ENCODE measurements at regions not wholly inside any gene's neighbourhood (a gene's known extent, or its start where the extent isn't known, plus 50 kb on each side); places are given as distances from the start of the nearest gene placed in this dataset.

DNA sequence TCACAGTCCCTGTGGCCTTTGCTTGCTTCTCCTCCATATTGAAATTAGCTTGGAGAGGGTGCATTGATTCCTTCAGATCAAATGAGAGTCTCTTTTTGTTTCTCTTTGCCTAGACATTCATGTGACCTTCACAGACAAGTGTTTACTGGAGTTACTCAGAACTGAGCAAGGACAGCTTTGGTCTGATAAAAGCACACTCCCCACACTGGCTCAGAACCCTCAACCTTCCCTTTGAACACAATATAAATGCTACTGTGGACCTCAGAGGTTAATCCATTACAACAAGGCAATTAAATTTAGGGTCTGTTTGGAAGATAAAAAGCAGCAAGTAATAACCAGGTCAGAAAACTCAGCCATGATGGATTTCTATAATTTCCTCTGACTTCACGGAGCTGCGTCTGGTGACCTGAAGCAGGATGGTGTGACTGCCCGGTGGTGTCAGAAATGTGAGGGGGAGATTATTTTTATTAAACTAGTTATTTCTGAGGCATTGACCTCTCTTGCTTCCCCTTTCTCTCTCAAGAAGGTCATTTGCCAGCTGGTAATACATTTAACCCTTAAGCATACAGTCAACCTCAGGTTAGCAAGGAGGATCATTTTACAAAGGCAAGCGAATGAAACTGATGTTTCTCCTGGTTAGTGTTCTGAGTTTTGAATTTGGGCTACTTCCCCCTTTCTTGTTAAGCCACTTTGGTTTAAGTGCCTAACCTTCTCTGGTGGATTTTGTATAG lies 208.2 kb downstream of the CLIC5 start:
- no peaks in the 10 kb centered on the region for H3K9me3 ChIP-seq (replicated peaks; ENCODE audit: control insufficient read depth, insufficient read depth, low read length)
- no peaks in the 10 kb centered on the region for H3K4me1 ChIP-seq (ENCODE audit: control insufficient read depth, extremely low read depth, insufficient read depth, low read length)
- no peaks in the 10 kb centered on the region for H4K20me1 ChIP-seq (replicated peaks; ENCODE audit: control insufficient read depth, extremely low read depth, insufficient read depth, low read length)
- dilution Hi-C loops (cut with MboI; ENCODE audit: extremely low pct_ligation_motif_present, low sequenced_read_pairs), result no loop called here
- intact Hi-C loops (cut with micrococcal nuclease), result no loop called here
- ChIA-PET POLR2A (no interaction called here), CTCF (interaction anchor here (2.3 kb wide), 1 partner anchor 1332 kb away, joined by 5 read pairs; no protein-coding TSS in a partner anchor)
- no peaks in the 10 kb centered on the region for H3K27me3 ChIP-seq (ENCODE audit: control insufficient read depth in 2 of 2, insufficient read depth in 2 of 2, low read length in 2 of 2)
- no peak overlapping the region for H3K4me3 ChIP-seq (replicated peaks in 1 of 3; ENCODE audit: insufficient read depth in 1 of 3, low read depth in 1 of 3, low read length in 3 of 3)
- no TSS peak for BruUV-seq (replicated peaks)
- H3K27ac ChIP-seq (ENCODE audit: insufficient read depth, low read depth, low read length), result no peak overlapping the region
- TF ChIP-seq EZH2 (IDR thresholded peaks at IDR 0.05; ENCODE audit: borderline replicate concordance, low read depth, low read length, severe bottlenecking) (no peak), GATA2 (IDR thresholded peaks at IDR 0.05; ENCODE audit: insufficient read depth, insufficient read length, low read depth, low read length) (no peak), POLR2AphosphoS5 (IDR thresholded peaks at IDR 0.05; ENCODE audit: insufficient read depth, low read depth, low read length) (no peak), POLR2A (IDR thresholded peaks at IDR 0.05; ENCODE audit: low read depth, low read length) (no peak), MYC (IDR thresholded peaks at IDR 0.05; ENCODE audit: low read depth, low read length) (no peak), JUN (IDR thresholded peaks at IDR 0.05; ENCODE audit: borderline replicate concordance, insufficient read depth, insufficient read length, low read depth) (no peak), FOS (IDR thresholded peaks at IDR 0.05; ENCODE audit: borderline replicate concordance, insufficient read depth, low read length) (no peak)
- TF ChIP-seq, protein P1, sequence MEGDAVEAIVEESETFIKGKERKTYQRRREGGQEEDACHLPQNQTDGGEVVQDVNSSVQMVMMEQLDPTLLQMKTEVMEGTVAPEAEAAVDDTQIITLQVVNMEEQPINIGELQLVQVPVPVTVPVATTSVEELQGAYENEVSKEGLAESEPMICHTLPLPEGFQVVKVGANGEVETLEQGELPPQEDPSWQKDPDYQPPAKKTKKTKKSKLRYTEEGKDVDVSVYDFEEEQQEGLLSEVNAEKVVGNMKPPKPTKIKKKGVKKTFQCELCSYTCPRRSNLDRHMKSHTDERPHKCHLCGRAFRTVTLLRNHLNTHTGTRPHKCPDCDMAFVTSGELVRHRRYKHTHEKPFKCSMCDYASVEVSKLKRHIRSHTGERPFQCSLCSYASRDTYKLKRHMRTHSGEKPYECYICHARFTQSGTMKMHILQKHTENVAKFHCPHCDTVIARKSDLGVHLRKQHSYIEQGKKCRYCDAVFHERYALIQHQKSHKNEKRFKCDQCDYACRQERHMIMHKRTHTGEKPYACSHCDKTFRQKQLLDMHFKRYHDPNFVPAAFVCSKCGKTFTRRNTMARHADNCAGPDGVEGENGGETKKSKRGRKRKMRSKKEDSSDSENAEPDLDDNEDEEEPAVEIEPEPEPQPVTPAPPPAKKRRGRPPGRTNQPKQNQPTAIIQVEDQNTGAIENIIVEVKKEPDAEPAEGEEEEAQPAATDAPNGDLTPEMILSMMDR (IDR thresholded peaks at IDR 0.05; ENCODE audit: extremely low read depth in 1 of 2, insufficient read depth in 1 of 2, low read depth in 1 of 2, low read length in 2 of 2), result no peak
- TF ChIP-seq, protein P2, sequence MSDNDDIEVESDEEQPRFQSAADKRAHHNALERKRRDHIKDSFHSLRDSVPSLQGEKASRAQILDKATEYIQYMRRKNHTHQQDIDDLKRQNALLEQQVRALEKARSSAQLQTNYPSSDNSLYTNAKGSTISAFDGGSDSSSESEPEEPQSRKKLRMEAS (IDR thresholded peaks at IDR 0.05; ENCODE audit: insufficient read depth, insufficient read length), result no peak
- no peak for FAIRE-seq
- no peak overlapping the region for H3K4me2 ChIP-seq (ENCODE audit: insufficient read depth, low read length)
- no peak overlapping the region for H2AFZ ChIP-seq (ENCODE audit: low read depth, low read length)
- no peaks in the 10 kb centered on the region for H3K79me2 ChIP-seq (ENCODE audit: control insufficient read depth, insufficient read depth, low read length)
- H3K9me1 ChIP-seq (replicated peaks; ENCODE audit: control insufficient read depth, extremely low read depth, insufficient read depth, low read length), result no peaks in the 10 kb centered on the region
- H3K36me3 ChIP-seq (ENCODE audit: control insufficient read depth in 2 of 2, extremely low read depth in 1 of 2, insufficient read depth in 2 of 2, low read length in 2 of 2), result no peaks in the 10 kb centered on the region
- DNase-seq (ENCODE audit: low read depth, low spot score), result no peak
- H3K9ac ChIP-seq (replicated peaks; ENCODE audit: extremely low read depth, insufficient read depth, low read length), result no peak overlapping the region

Measured in endothelial cell of umbilical vein (primary cell).